Kidney capillary endothelial cell (primary cell): ENCODE measurements at regions not wholly inside any gene's neighbourhood (a gene's known extent, or its start where the extent isn't known, plus 50 kb on each side); places are given as distances from the start of the nearest gene placed in this dataset.
"Not testable (repeated sequence)": the region's sequence is repeated elsewhere in the genome, so short reads cannot be mapped to it uniquely, and the experiment has no call there.

ENCODE experiments used
- DNase-seq: peaks from one replicate; pipeline ENCODE4 v3.0.0-alpha.2; 2018; ENCODE audit warnings: low spot score

GRCh38 chr22:48720662-48721394 is 1106.8 kb downstream of the BRD1 start:
- DNase-seq = no peak

- DNase-seq = no peak
Observed at GRCh38 chr22:48719978-48720661, 1107.6 kb downstream of the BRD1 start.

- no peak for DNase-seq
Observed at GRCh38 chr22:48718818-48719500, 1108.7 kb downstream of the BRD1 start.

- DNase-seq = no peak
Observed at GRCh38 chr22:48717883-48718817, 1109.5 kb downstream of the BRD1 start.

GRCh38 chr22:48717076-48717810 is 1110.4 kb downstream of the BRD1 start:
- DNase-seq = no peak

GRCh38 chr22:48716154-48716553 is 1111.5 kb downstream of the BRD1 start:
- not testable (repeated sequence) for DNase-seq

GRCh38 chr22:48715511-48715910 is 1112.2 kb downstream of the BRD1 start:
- DNase-seq = no peak

GRCh38 chr22:48714231-48714630 is 1113.4 kb downstream of the BRD1 start:
- no peak for DNase-seq

GRCh38 chr22:48713272-48714205 is 1114.1 kb downstream of the BRD1 start:
- no peak for DNase-seq

- DNase-seq = no peak
Observed at GRCh38 chr22:48712558-48713271, 1115.0 kb downstream of the BRD1 start.

GRCh38 chr22:48711669-48712068 is 1116.0 kb downstream of the BRD1 start:
- no peak for DNase-seq

GRCh38 chr22:48711031-48711431 is 1116.6 kb downstream of the BRD1 start:
- no peak for DNase-seq

GRCh38 chr22:48710410-48710809 is 1117.3 kb downstream of the BRD1 start:
- DNase-seq = no peak

GRCh38 chr22:48709976-48710375 is 1117.7 kb downstream of the BRD1 start:
- DNase-seq = no peak

- DNase-seq = no peak
Observed at GRCh38 chr22:48709453-48709852, 1118.2 kb downstream of the BRD1 start.

GRCh38 chr22:48708558-48709245 is 1119.0 kb downstream of the BRD1 start:
- DNase-seq = no peak

GRCh38 chr22:48707763-48708557 is 1119.7 kb downstream of the BRD1 start:
- no peak for DNase-seq
